PC-9 (cell line): ENCODE measurements at regions not wholly inside any gene's neighbourhood (a gene's known extent, or its start where the extent isn't known, plus 50 kb on each side); places are given as distances from the start of the nearest gene placed in this dataset.

Experiments
- BruUV-seq: library from RNA; stranded (reverse); fragments of 400-500 nt; replicated peaks from 2 replicates; lab custom pipeline; 2021; lab: Mats Ljungman, UMichigan
- CTCF ChIA-PET: fragments of 300-600 bp; sonication (Branson Sonifier 250); formaldehyde crosslinking; loops from one replicate; lab custom pipeline; 2022; ENCODE audit warnings: antibody characterized with exemption; lab: Charles Lee
- POLR2A ChIA-PET: fragments of 300-600 bp; sonication (Branson Sonifier 250); formaldehyde crosslinking; loops from one replicate; lab custom pipeline; 2022; ENCODE audit warnings: antibody characterized with exemption; ENCODE audit not compliant: unreplicated experiment; lab: Charles Lee
- DNase-seq, 2 experiments: peaks; one replicate each; pipeline versions ENCODE4 v3.0.0 to v3.0.0-alpha.2; 2015 to 2022; ENCODE audit warnings: mixed read lengths in 1 of 2
- H2AFZ ChIP-seq: fragments of 200-600 bp; sonication (generic); 2 replicates; pipeline ENCODE4 v1.8.1; 2017; ENCODE audit warnings: antibody characterized with exemption
- H3F3A ChIP-seq: fragments of 200-600 bp; sonication (generic); 2 replicates; pipeline ENCODE4 v1.8.1; 2017; ENCODE audit warnings: antibody characterized with exemption, mild to moderate bottlenecking, low read depth; ENCODE audit not compliant: insufficient read depth
- H3K27ac ChIP-seq: fragments of 200-600 bp; sonication (generic); 2 replicates; pipeline ENCODE4 v1.6.1; 2016; ENCODE audit warnings: mixed run types
- H3K27me3 ChIP-seq: fragments of 200-600 bp; sonication (generic); 2 replicates; pipeline ENCODE4 v1.6.1; 2016; ENCODE audit warnings: low read depth, mixed run types; ENCODE audit not compliant: insufficient read depth
- H3K36me3 ChIP-seq: fragments of 200-600 bp; sonication (generic); 2 replicates; pipeline ENCODE4 v1.6.1; 2016; ENCODE audit warnings: low read depth, mixed run types
- H3K4me1 ChIP-seq: fragments of 200-600 bp; sonication (generic); replicated peaks from 2 replicates; pipeline ENCODE4 v1.6.1; 2016; ENCODE audit warnings: mixed run types; ENCODE audit not compliant: insufficient read depth
- H3K4me2 ChIP-seq: fragments of 200-600 bp; sonication (generic); 2 replicates; pipeline ENCODE4 v1.6.1; 2017; ENCODE audit warnings: mixed run types
- H3K4me3 ChIP-seq: fragments of 200-600 bp; sonication (generic); 2 replicates; pipeline ENCODE4 v1.6.1; 2016; ENCODE audit warnings: mixed run types
- H3K79me2 ChIP-seq: fragments of 200-600 bp; sonication (generic); 2 replicates; pipeline ENCODE4 v1.6.1; 2017; ENCODE audit warnings: low read depth, mixed run types
- H3K9me2 ChIP-seq: fragments of 200-600 bp; sonication (generic); 2 replicates; pipeline ENCODE4 v1.8.1; 2017; ENCODE audit warnings: mild to moderate bottlenecking; ENCODE audit not compliant: insufficient read depth
- H3K9me3 ChIP-seq: fragments of 200-600 bp; sonication (generic); 2 replicates; pipeline ENCODE4 v1.8.1; 2016; ENCODE audit warnings: low read depth; ENCODE audit not compliant: insufficient read depth
- H4K20me1 ChIP-seq: fragments of 200-600 bp; sonication (generic); 2 replicates; pipeline ENCODE4 v1.8.1; 2017; ENCODE audit not compliant: insufficient read depth
- EZH2 ChIP-seq: fragments of 200-600 bp; sonication (generic); IDR thresholded peaks from 2 replicates; pipeline ENCODE4 v1.8.0; 2017; ENCODE audit warnings: antibody characterized with exemption, low read depth
- intact Hi-C: fragments of 100-400 bp; cut with micrococcal nuclease; formaldehyde crosslinking; loops from one replicate; pipeline ENCODE4 v1.10.0; 2022; ENCODE audit not compliant: unreplicated experiment
- TF ChIP-seq, protein P1 (sequence below): fragments of 200-600 bp; sonication (generic); conservative IDR thresholded peaks from 2 replicates; pipeline ENCODE4 v1.6.1; 2017; ENCODE audit warnings: mixed run types, antibody characterized with exemption, mild to moderate bottlenecking, moderate library complexity

- H3K27me3 ChIP-seq, result peaks cover 88% of the 10 kb centered on the region
- H3K27ac ChIP-seq, result no peak overlapping the region
- no peak overlapping the region for H3K4me2 ChIP-seq
- DNase-seq, result no peak
- TF ChIP-seq, protein P1, sequence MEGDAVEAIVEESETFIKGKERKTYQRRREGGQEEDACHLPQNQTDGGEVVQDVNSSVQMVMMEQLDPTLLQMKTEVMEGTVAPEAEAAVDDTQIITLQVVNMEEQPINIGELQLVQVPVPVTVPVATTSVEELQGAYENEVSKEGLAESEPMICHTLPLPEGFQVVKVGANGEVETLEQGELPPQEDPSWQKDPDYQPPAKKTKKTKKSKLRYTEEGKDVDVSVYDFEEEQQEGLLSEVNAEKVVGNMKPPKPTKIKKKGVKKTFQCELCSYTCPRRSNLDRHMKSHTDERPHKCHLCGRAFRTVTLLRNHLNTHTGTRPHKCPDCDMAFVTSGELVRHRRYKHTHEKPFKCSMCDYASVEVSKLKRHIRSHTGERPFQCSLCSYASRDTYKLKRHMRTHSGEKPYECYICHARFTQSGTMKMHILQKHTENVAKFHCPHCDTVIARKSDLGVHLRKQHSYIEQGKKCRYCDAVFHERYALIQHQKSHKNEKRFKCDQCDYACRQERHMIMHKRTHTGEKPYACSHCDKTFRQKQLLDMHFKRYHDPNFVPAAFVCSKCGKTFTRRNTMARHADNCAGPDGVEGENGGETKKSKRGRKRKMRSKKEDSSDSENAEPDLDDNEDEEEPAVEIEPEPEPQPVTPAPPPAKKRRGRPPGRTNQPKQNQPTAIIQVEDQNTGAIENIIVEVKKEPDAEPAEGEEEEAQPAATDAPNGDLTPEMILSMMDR, result no peak
- TF ChIP-seq EZH2, result no peak
- ChIA-PET CTCF (no interaction called here), POLR2A (no interaction called here)
- H3K36me3 ChIP-seq, result no peaks in the 10 kb centered on the region
- H3K4me1 ChIP-seq, result no peaks in the 10 kb centered on the region
- H3K79me2 ChIP-seq, result no peaks in the 10 kb centered on the region
- BruUV-seq, result no TSS peak
- no peak overlapping the region for H2AFZ ChIP-seq
- H3K4me3 ChIP-seq, result no peak overlapping the region
- no peaks in the 10 kb centered on the region for H3F3A ChIP-seq
- 0 out of 2 replicates have a peak, but pooled peaks cover 9% of the 10 kb centered on the region for H3K9me2 ChIP-seq
- intact Hi-C loops, result no loop called here
- H4K20me1 ChIP-seq, result no peaks in the 10 kb centered on the region; the same call in 1 of the 2 replicates
- no peaks in the 10 kb centered on the region for H3K9me3 ChIP-seq
These were observed 88.0 kb upstream of the ZPBP start for GRCh38 chr7:50181081-50181480.

DNA sequence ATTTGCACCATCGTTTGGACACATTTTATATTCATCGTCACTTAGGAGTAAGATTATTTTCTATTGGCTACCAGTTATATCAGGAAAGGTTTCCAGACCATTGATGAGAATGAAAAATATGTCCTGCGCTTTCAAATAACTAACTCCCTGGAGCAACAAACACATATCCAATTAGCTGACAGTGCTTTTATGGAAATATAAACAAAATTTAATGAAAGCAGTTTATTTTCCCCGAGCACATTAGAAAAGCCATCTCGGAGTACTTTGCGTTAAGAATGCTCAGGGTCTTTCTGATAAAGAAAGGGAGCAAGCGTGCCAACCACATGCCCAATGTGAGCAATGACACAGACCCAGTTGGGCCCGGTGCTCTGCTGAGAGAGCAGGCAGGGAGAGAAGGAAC is 85.1 kb upstream of the ZPBP start:
- no peaks in the 10 kb centered on the region for H3F3A ChIP-seq
- H3K27ac ChIP-seq, result no peak overlapping the region
- TF ChIP-seq EZH2, result no peak
- TF ChIP-seq, protein P1, result no peak
- 0 out of 2 replicates have a peak, but pooled peaks cover 9% of the 10 kb centered on the region for H3K9me2 ChIP-seq
- no TSS peak for BruUV-seq
- H2AFZ ChIP-seq, result no peak overlapping the region
- H3K27me3 ChIP-seq, result peaks cover 88% of the 10 kb centered on the region
- DNase-seq, result no peak
- no peaks in the 10 kb centered on the region for H3K9me3 ChIP-seq
- no peaks in the 10 kb centered on the region for H3K4me1 ChIP-seq
- no peaks in the 10 kb centered on the region for H3K79me2 ChIP-seq
- no peak overlapping the region for H3K4me2 ChIP-seq
- H4K20me1 ChIP-seq, result no peaks in the 10 kb centered on the region; the same call in 1 of the 2 replicates
- CTCF ChIA-PET, result no interaction called here
- H3K4me3 ChIP-seq, result no peak overlapping the region
- no peaks in the 10 kb centered on the region for H3K36me3 ChIP-seq
- intact Hi-C loops, result no loop called here
- POLR2A ChIA-PET, result no interaction called here

GRCh38 chr7:50174948-50175347 is 81.9 kb upstream of the ZPBP start:
- no peak overlapping the region for H3K27ac ChIP-seq
- ChIA-PET POLR2A (no interaction called here), CTCF (no interaction called here)
- H3K27me3 ChIP-seq, result peaks cover 84% of the 10 kb centered on the region
- TF ChIP-seq, protein P1, result no peak
- no peak for TF ChIP-seq EZH2
- no peaks in the 10 kb centered on the region for H3K79me2 ChIP-seq
- H4K20me1 ChIP-seq, result no peaks in the 10 kb centered on the region; the same call in 1 of the 2 replicates
- H3K4me3 ChIP-seq, result no peak overlapping the region
- H3K4me2 ChIP-seq, result no peak overlapping the region
- H3K9me3 ChIP-seq, result no peaks in the 10 kb centered on the region
- no peak for DNase-seq
- H3K36me3 ChIP-seq, result no peaks in the 10 kb centered on the region
- BruUV-seq, result no TSS peak
- no peaks in the 10 kb centered on the region for H3F3A ChIP-seq
- H3K4me1 ChIP-seq, result no peaks in the 10 kb centered on the region
- intact Hi-C loops, result no loop called here
- H2AFZ ChIP-seq, result no peak overlapping the region
- 0 out of 2 replicates have a peak, but pooled peaks cover 9% of the 10 kb centered on the region for H3K9me2 ChIP-seq
